T-helper 17 cell (primary cell): ENCODE measurements at regions not wholly inside any gene's neighbourhood (a gene's known extent, or its start where the extent isn't known, plus 50 kb on each side); places are given as distances from the start of the nearest gene placed in this dataset.
"Not testable (repeated sequence)": the region's sequence is repeated elsewhere in the genome, so short reads cannot be mapped to it uniquely, and the experiment has no call there.

ENCODE experiments used
- ATAC-seq: fragments of 150-1000 bp; cut with Tn5 transposase; 2 replicates; pipeline ENCODE4 v1.10.0; 2021; ENCODE audit warnings: mild to moderate bottlenecking, moderate library complexity
- DNase-seq, 3 donors: peaks; one replicate each; pipeline versions ENCODE4 v3.0.0 to v3.0.0-alpha.2; 2020 to 2021
- H3K9me3 ChIP-seq: one replicate; pipeline ENCODE4 v1.7.0; 2013; ENCODE audit warnings: low read length, mild to moderate bottlenecking; ENCODE audit not compliant: control insufficient read depth, poor library complexity, severe bottlenecking
- H3K27ac Mint-ChIP-seq: one replicate; pipeline ENCODE4 v1.8.0; 2022; ENCODE audit warnings: mild to moderate bottlenecking, moderate library complexity, mixed read lengths
- H3K27me3 Mint-ChIP-seq: one replicate; pipeline ENCODE4 v1.8.0; 2022; ENCODE audit warnings: mixed read lengths
- H3K36me3 Mint-ChIP-seq: one replicate; pipeline ENCODE4 v1.8.0; 2022; ENCODE audit warnings: low read depth, mixed read lengths
- H3K4me1 Mint-ChIP-seq: one replicate; pipeline ENCODE4 v1.8.0; 2022; ENCODE audit warnings: mild to moderate bottlenecking, mixed read lengths
- H3K4me3 Mint-ChIP-seq: one replicate; pipeline ENCODE4 v1.8.0; 2022; ENCODE audit warnings: mild to moderate bottlenecking, moderate library complexity, mixed read lengths

DNA sequence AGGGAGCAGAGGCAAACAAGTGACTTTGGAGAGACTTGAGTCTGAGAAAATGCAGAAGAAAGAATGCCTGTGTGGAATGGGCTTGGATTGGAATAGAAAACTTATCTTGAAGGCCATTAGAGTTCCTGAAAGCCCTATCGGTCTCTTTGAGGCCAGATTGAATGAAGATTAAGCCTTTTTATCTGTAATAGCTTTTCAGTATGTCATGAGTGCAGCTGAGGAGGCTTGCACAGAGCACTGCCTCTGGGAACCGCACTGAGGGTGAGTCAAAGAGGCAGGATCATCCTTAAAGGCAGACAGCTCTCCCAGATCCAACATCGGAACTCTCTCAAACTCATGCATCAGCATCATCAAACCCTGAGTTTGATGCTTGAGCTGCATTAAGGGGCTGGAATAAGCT is 515.2 kb downstream of the NTRK3 start:
- peaks cover 14% of the 10 kb centered on the region for H3K27me3 Mint-ChIP-seq
- no peaks in the 10 kb centered on the region for H3K9me3 ChIP-seq
- H3K27ac Mint-ChIP-seq: no peak overlapping the region
- H3K4me1 Mint-ChIP-seq: peaks cover 5% of the 10 kb centered on the region
- DNase-seq (no peak), ATAC-seq (no peak)
- H3K4me3 Mint-ChIP-seq: no peak overlapping the region
- no peaks in the 10 kb centered on the region for H3K36me3 Mint-ChIP-seq

DNA sequence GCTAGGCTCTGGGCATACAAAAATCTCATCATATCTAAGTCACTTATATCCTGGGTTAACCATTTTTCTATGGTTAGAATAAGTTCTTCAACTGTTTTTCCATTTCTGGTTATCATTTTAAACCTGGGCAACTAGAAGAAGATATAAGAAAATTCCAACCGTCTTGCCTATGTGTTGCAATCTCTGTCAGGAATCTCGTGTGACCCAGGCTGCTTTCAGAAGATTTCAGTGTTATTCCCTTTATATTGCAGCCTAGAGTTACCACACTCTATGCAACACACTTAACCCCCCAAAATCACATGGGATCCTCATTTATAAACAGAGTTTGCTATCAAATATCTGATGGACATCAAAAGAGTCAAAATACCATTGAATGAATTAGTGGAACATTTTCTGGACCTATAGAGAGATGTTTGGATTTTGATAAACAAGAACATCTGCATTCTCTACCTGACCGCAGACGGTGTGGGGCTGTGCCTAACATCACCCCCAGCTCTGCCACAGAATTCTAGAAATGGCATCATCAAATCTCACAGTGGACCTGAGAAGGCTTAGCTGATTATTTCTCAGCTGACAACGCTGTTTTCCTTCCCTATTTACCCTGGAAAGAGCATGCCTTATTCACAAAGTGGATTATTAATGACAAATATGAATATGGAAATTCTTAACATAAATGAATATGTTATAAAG is 515.7 kb downstream of the NTRK3 start:
- DNase-seq (no peak), ATAC-seq (no peak)
- peaks cover 10% of the 10 kb centered on the region for H3K27me3 Mint-ChIP-seq
- H3K9me3 ChIP-seq: no peaks in the 10 kb centered on the region
- H3K27ac Mint-ChIP-seq: no peak overlapping the region
- H3K36me3 Mint-ChIP-seq: no peaks in the 10 kb centered on the region
- peaks cover 7% of the 10 kb centered on the region for H3K4me1 Mint-ChIP-seq
- no peak overlapping the region for H3K4me3 Mint-ChIP-seq

DNA sequence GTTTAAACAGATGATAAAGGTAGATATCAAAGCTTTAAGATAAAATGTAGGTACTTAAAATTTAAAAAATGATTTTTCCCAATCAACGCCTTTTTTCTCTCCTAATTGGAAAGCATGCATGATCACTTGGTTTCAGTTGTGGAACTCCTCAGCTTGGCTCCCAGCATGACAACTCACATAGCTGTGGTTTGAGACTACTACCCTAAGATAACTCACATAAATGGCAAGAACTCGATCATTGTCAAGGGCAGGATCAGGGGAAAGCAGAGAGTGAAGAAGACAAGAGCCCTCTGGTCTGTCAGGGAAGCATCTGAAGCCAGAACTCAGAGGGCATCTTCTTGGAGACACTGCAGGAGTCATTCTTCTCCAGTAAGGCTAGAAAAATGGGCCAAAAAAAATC is 516.7 kb downstream of the NTRK3 start:
- no peak for ATAC-seq
- Mint-ChIP-seq H3K27ac (no peak overlapping the region), H3K36me3 (no peaks in the 10 kb centered on the region)

DNA sequence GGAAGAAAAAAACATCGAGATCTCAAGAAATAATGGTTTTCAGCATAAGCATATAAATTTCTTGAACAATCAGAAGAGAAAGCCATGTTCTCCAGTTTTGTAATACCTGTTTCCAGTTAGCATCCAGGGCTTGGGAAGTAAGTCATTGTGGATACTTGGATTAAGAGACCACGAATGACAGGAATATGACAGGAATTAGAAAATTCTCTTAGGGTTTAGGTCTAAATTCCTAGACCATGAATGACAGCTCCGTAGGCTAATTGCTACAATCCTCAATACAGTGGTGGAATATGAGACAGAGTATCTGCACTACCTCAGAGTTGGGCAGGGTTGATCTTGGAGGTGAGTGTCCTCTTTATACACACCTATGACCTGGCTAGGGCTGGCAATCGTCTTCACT is 517.5 kb downstream of the NTRK3 start:
- Mint-ChIP-seq H3K4me1 (peaks cover 7% of the 10 kb centered on the region), H3K4me3 (no peak overlapping the region), H3K36me3 (no peaks in the 10 kb centered on the region), H3K27me3 (peaks cover 5% of the 10 kb centered on the region), H3K27ac (no peak overlapping the region)
- ATAC-seq (no peak), DNase-seq (no peak)
- no peaks in the 10 kb centered on the region for H3K9me3 ChIP-seq

More for the DNA sequence above, 516.7 kb downstream of the NTRK3 start:
- H3K4me1 Mint-ChIP-seq: peaks cover 7% of the 10 kb centered on the region
- H3K9me3 ChIP-seq: no peaks in the 10 kb centered on the region
- DNase-seq: no peak
- H3K27me3 Mint-ChIP-seq: peaks cover 5% of the 10 kb centered on the region
- H3K4me3 Mint-ChIP-seq: no peak overlapping the region

DNA sequence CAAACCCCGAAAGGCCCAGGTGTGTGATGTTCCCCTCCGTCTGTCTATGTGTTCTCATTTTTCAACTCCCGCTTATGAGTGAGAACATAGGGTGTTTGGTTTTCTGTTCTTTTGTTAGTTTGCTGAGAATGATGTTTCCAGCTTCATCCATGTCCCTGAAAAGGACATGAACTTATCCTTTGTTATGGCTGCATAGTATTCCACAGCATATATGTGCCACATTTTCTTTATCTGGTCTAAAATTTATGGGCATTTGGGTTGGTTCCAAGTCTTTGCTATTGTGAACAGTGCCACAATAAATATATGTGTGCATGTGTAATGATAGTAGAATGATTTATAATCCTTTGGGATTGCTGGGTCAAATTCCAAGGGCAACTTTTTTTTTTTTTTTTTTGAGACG is 519.1 kb downstream of the NTRK3 start:
- not testable (repeated sequence) for H3K27me3 Mint-ChIP-seq, H3K36me3 Mint-ChIP-seq, H3K4me1 Mint-ChIP-seq, H3K9me3 ChIP-seq, DNase-seq, ATAC-seq, H3K4me3 Mint-ChIP-seq, H3K27ac Mint-ChIP-seq

DNA sequence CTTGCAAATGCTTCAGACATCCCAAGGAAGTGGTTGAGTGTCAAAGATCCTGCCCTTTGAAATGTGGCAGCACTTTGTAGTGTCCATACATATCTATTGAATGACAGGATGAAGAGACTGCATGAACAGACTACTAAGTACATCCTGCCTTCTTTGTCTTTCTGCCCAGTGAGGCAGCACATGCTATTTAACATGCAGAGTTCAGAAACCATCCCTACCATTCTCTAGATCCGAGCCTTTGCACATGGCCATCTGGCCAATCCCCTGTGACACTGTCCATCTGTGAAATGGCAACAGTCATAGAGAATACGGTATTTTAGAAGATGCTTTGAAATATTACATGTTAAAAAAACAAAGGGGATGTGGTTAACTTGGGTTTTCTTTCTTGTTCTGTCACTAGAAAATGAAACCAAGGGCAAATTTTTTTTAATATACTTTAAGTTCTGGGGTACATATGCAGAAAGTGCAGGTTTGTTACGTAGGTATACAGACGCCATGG is 519.6 kb downstream of the NTRK3 start:
- Mint-ChIP-seq H3K4me1 (peaks cover 7% of the 10 kb centered on the region), H3K27me3 (peaks cover 5% of the 10 kb centered on the region), H3K36me3 (no peaks in the 10 kb centered on the region), H3K27ac (no peak overlapping the region), H3K4me3 (peak overlapping the region; percentile 39)
- no peaks in the 10 kb centered on the region for H3K9me3 ChIP-seq
- no peak for ATAC-seq
- no peak for DNase-seq

DNA sequence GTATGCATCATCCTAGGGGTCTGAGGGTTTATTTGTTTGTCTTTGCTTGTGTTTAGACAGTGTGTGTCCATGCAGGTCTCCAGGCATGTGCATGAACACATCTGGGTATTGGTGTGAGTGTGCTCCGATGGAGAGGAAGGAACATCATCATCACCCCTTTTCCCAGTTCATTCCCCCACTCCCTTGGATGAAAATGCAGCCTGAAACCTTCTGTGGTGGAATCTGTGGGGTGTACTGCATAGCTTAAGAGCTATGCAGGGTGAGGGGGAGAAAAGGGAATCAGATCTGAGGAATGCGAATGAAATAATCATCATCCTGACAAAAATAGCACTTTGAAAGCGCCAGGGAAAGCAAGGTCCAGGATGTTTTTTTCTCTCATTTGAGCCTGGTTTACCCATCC is 520.1 kb downstream of the NTRK3 start:
- ATAC-seq (no peak), DNase-seq (no peak)
- peaks cover 9% of the 10 kb centered on the region for H3K27me3 Mint-ChIP-seq
- no peaks in the 10 kb centered on the region for H3K36me3 Mint-ChIP-seq
- H3K4me1 Mint-ChIP-seq: peaks cover 7% of the 10 kb centered on the region
- no peak overlapping the region for H3K27ac Mint-ChIP-seq
- no peak overlapping the region for H3K4me3 Mint-ChIP-seq
- no peaks in the 10 kb centered on the region for H3K9me3 ChIP-seq

DNA sequence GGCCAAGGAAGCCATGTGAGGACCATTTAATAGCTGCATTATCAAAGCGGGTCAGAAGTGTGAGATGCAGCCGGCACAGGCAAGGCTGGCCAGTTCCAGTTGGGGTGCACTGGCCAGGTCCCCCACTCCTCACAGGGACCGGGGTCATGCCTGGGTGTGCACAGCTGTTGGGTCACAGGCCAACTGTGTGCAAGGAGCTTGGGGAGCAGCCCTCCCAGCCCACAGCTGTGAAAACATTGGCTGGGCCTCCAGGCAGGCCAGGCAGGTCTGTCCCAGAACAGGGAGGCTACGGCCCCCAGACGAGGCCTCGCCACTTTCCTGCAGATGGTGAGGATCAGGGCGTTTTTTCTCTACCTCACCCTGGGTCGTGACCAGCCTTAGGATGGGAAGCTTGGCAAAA is 521.0 kb downstream of the NTRK3 start:
- peaks cover 7% of the 10 kb centered on the region for H3K4me1 Mint-ChIP-seq
- no peak for ATAC-seq
- no peaks in the 10 kb centered on the region for H3K9me3 ChIP-seq
- peaks cover 9% of the 10 kb centered on the region for H3K27me3 Mint-ChIP-seq
- no peak overlapping the region for H3K27ac Mint-ChIP-seq
- H3K36me3 Mint-ChIP-seq: no peaks in the 10 kb centered on the region
- no peak overlapping the region for H3K4me3 Mint-ChIP-seq
- DNase-seq: no peak

DNA sequence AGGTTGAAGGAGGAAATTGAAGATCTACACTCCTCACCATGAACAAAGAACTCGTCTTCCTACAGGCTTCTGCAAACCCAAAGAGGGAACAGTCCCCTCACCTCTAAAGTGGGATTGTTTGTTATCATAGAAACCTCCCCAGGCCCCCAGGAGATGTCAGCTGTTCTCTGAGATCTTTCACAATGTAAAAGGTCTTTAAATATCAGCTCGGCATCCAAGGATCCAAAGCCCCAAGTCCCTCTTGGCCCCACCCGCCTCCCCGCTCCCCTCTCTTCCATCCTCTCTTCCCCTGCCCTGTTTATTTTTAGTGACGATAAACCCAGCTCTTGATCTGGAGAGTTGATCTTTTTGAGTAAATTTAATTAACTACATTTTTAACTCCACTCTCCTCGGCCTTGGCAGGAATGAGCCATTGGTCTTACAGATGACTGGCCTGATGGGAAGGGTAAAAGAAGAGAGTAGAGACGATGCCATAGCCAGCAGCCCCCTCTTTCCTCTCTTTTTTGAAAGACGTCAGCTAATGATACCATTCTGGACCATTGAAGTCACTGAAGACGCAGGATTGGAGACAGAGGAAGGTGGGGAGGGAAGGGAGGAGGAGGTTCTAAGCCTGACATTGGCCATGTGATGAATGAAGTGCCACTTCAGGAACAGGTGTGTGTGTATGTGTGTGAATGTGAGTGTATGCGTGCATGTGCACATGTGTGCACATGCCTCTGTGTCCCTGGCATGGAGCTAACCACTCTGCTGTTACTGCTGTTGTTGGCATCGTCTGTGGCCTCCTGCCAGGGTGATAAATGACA is 521.8 kb downstream of the NTRK3 start:
- H3K9me3 ChIP-seq: no peaks in the 10 kb centered on the region
- peaks cover 9% of the 10 kb centered on the region for H3K27me3 Mint-ChIP-seq
- ATAC-seq: no peak
- H3K4me1 Mint-ChIP-seq: peaks cover 7% of the 10 kb centered on the region
- no peak overlapping the region for H3K27ac Mint-ChIP-seq
- no peak overlapping the region for H3K4me3 Mint-ChIP-seq
- no peak for DNase-seq
- H3K36me3 Mint-ChIP-seq: no peaks in the 10 kb centered on the region

DNA sequence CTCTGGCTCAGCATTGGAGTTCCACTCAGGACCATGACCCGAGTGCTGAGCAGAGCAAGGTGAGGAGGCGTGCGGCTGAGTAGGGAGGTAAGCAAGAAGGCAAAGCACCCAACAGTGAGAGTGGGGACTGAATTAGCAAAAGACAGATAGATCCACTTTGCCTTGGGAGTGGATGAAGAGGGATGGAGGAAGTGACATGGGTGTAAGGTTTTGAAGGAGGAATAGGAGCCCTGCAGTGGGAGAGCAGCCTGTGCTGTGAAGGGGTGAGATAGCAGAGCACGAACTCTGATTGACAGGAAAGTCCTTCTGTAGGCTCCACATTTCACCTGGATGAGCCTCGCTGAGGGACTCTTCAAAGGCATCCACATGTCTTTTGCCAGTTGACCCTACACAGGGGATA is 522.6 kb downstream of the NTRK3 start:
- H3K27ac Mint-ChIP-seq: no peak overlapping the region
- H3K36me3 Mint-ChIP-seq: no peaks in the 10 kb centered on the region
- peaks cover 9% of the 10 kb centered on the region for H3K27me3 Mint-ChIP-seq
- no peak overlapping the region for H3K4me3 Mint-ChIP-seq
- H3K4me1 Mint-ChIP-seq: peaks cover 7% of the 10 kb centered on the region
- no peaks in the 10 kb centered on the region for H3K9me3 ChIP-seq
- DNase-seq (no peak), ATAC-seq (no peak)

DNA sequence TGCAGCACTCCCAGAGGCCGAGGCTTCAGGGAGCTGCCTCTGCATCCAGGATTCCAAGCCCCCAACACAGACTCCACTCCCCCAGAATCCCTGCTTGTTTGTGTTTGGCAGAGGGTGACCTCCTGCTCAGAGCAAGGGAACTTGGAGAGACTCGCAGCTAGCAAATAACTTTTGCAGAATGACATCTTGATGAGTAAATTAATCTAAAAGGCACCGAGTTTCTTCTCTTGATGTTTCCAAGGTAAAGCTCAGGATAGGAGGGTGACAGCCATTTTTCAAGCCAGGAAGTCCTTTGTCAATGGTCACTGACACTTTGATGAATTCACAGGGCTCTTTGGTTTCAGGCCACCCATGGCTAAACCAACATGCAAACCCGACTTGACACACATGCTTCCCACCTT is 523.0 kb downstream of the NTRK3 start:
- no peaks in the 10 kb centered on the region for H3K9me3 ChIP-seq
- ATAC-seq (no peak), DNase-seq (no peak)
- H3K4me1 Mint-ChIP-seq: peaks cover 7% of the 10 kb centered on the region
- H3K27me3 Mint-ChIP-seq: peaks cover 10% of the 10 kb centered on the region
- H3K36me3 Mint-ChIP-seq: no peaks in the 10 kb centered on the region
- H3K27ac Mint-ChIP-seq: no peak overlapping the region
- H3K4me3 Mint-ChIP-seq: no peak overlapping the region

DNA sequence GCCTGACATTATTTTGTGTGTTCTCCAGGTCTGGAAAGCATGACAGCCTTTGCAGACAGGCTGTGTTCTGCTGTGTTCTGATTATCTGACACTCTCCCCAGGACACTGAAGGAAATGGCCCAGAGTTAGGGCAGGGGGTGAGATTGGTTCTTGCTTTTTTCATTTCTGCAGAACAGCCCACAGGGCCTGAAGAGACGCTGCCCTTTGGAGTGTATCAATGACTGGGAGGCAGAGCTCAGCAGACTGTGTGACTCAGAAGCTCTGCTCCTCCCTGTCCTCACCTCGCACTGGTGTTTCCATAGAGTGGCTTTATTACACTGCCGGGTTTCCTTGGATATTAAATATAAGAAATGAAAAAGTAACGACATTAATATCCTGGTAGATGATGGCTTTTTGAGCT is 523.6 kb downstream of the NTRK3 start:
- Mint-ChIP-seq H3K36me3 (no peaks in the 10 kb centered on the region), H3K27me3 (peaks cover 13% of the 10 kb centered on the region), H3K27ac (no peak overlapping the region), H3K4me3 (no peak overlapping the region), H3K4me1 (peaks cover 7% of the 10 kb centered on the region)
- no peak for DNase-seq
- no peaks in the 10 kb centered on the region for H3K9me3 ChIP-seq
- ATAC-seq: no peak

DNA sequence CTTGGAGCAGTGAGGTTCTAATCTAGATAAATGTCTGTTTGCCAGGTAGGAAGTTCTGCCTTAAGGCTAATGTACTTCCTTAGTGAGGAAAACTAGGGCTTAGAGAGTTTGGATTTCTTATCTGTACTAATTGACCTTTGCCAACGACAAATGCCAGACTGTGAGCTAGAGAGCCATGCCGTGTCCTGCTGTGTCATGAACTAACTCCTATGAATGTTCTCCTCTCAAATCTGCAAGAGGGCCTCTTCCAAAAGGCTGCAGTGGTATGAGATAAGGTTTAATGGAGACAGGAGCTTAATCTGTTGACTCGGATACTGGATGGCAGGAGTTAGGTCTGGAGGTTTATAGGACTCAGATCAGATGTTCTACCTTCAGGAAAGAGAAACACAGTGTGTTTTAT is 524.9 kb downstream of the NTRK3 start:
- H3K4me3 Mint-ChIP-seq: no peak overlapping the region
- peaks cover 13% of the 10 kb centered on the region for H3K27me3 Mint-ChIP-seq
- DNase-seq (no peak), ATAC-seq (no peak)
- H3K9me3 ChIP-seq: no peaks in the 10 kb centered on the region
- peaks cover 4% of the 10 kb centered on the region for H3K4me1 Mint-ChIP-seq
- no peaks in the 10 kb centered on the region for H3K36me3 Mint-ChIP-seq
- H3K27ac Mint-ChIP-seq: no peak overlapping the region

DNA sequence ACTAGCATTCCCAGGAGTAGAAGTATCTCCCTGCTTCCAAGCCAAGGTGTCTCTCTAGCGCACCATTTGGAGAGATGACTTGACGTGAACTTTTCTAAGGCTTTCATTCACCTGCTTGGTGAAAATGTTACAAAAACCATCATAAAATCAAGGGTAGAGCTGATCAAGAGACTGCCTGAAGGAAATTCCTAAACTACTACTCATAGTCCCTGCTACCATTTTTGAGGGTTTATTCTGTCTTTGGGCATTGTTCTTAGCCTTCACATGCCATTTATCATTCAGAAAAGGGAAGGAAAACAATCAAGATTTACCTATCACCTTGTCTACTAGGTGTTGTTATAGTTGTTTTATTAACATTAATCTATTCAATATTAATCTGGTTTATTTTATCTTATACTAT is 525.8 kb downstream of the NTRK3 start:
- DNase-seq (no peak), ATAC-seq (no peak)
- peaks cover 13% of the 10 kb centered on the region for H3K27me3 Mint-ChIP-seq
- H3K27ac Mint-ChIP-seq: no peak overlapping the region
- no peaks in the 10 kb centered on the region for H3K4me1 Mint-ChIP-seq
- H3K4me3 Mint-ChIP-seq: no peak overlapping the region
- H3K36me3 Mint-ChIP-seq: no peaks in the 10 kb centered on the region
- no peaks in the 10 kb centered on the region for H3K9me3 ChIP-seq
